NCI-H526 (cell line): ENCODE measurements at regions not wholly inside any gene's neighbourhood (a gene's known extent, or its start where the extent isn't known, plus 50 kb on each side); places are given as distances from the start of the nearest gene placed in this dataset.

Experiments
- DNase-seq, 2 experiments: peaks; one replicate each; lab custom pipeline; 2025; lab: John Stamatoyannopoulos, UW

DNA sequence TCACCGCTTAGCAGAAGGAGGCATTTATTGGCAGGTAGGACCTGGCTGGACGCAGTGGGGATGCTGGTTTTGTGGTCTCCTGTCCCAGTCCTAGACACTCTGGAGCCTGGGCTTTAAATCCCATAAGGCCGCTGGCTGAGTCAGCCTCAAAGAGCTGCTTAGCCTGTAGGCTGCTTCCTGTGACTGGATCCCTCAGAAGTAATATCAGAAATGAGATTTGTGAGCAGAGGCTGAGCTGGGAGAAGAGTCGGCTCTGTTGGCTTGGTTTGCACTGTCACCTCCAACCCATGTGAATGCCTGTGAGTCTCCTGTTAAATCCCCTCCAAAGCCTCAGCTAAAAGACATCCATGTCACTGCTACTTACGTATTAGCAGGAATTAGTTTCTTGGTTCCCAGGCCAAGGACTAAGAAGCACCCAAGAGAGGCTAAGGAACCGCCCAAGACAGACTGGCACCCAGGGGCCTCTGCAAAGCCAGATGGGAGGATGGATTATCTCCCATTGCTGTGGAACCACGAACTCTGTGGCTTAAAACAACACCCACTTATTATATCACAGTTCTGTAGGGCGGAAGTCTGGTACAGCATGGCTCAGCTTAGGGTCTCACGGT, 289.4 kb downstream of the CDC5L start:
- DNase-seq: no peak

DNA sequence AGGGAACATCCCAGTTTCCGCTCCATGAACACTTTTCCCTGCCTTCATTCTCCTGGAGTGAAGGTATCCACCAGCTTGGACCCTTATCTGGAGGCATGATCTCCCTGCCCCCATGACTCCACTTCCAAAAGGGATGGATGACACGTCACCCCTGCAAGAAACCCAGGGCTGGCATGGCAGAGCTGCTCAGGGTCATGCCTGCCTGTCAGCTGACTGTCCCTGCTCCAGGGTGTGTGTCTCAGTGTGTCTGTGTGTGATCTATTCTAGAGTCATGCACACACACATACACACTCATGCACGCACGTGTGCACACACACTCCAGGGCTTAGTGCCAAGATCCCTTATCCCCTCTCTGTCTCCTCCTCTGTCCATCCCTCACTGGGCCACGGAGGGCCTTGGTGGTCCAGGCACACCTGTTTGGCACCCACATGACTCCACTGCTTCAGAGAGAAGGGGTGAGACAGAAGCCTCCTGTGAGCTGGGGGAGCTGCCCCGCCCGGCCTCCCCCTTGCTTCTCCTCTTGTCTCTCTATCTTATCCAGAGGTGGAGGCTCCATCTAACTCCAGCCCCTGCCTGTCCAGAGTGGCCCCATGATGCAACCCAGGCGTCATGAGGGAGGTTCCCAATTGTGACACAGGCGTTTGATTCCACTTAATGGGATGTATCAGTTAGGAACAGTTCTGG, 290.9 kb downstream of the CDC5L start:
- DNase-seq: no peak

DNA sequence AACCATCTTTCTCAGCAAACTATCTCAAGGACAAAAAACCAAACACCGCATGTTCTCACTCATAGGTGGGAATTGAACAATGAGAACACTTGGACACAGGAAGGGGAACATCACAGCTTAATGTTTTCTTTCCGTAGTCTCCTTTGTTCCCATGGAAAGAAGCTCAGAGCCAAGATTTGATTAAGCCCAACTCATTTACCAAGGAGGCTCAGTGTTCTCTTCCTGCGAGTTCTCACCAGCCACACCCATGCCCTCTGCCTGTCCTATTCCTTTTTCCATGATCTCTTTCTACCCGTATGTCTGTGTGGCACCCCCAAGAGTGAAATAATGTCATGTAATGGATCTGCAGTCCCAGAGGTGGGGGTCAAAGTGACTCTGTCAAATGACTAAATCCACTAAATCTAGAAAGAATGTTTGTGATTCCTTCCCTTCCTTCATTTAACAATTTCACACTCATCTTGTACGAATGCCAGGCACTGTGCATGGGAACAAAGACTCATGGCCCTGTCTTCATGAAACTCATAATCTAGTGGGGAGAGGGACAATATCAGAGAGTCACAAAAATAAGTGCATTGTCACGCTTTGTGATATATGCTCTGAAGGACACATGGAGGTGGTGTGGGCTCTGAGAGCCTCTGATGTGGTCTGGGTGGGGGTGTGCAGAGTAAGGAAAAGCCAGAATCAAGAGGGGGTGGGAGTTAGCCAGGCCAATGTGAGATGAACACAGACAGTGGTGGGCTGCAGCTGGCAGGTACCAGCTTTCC, 292.1 kb downstream of the CDC5L start:
- no peak for DNase-seq

DNA sequence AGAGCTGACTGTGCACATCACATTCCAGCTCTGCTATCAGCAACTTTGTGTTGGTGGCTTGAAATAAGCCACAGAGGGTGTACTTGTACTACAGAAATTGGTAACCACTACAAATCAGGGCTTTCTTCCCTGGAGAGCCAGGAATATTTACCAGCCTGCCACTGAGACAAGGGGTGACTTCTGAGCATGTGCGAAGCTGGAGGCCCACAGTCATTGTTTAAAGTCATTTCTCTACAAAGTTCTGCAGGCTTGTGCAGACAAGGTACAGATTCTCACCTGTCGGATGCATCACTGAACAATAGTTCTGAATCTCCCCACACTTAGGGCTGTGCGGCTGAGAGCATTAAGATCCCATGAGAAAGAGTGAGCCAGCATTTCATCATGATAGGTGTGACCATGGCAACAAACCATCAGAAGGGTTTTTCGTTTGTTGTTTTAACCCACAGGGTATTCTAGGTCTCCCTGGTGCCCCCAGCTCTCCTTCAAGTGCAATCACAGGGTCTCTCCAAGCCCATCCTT, 292.8 kb downstream of the CDC5L start:
- no peak for DNase-seq

DNA sequence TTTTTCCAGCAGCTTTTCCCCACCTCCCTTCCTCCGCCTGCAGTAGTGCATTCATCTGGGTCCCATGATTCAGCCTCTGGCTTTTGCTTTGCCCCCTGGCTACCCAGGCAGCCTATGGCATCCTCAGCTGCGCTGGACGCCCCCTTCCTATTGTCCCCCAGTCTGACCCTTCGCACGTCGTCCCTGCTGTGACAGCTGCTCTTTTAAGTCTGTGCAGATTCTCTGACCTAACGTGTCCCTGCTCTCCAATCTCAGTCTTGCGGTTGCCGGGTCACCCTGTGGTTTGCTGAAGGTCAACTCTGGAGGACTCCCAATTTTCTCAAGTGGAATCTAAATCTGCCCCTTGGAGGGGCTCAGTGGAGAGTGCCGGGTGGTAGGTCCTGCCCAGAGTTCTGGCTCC, 294.3 kb downstream of the CDC5L start:
- DNase-seq: no peak

DNA sequence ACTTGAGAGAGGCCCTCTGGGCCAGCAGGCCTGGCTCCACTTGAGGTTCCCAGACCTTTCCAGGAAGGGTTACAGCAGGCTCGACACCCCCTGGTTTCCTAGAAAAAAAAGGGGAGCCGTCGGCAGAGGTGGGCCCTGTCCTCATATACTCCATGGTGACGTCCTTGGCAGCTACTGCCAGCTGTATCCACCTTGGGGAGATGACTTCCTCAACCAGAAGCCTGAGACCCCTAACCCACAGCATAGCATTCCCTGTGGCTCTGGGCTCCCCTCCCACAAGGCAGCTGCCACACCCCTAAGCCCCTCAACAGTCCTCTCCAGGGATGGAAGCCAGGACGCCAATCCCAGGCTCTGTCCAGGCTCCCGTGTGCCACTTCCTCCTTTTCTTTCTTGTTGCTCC, 294.8 kb downstream of the CDC5L start:
- DNase-seq: no peak

DNA sequence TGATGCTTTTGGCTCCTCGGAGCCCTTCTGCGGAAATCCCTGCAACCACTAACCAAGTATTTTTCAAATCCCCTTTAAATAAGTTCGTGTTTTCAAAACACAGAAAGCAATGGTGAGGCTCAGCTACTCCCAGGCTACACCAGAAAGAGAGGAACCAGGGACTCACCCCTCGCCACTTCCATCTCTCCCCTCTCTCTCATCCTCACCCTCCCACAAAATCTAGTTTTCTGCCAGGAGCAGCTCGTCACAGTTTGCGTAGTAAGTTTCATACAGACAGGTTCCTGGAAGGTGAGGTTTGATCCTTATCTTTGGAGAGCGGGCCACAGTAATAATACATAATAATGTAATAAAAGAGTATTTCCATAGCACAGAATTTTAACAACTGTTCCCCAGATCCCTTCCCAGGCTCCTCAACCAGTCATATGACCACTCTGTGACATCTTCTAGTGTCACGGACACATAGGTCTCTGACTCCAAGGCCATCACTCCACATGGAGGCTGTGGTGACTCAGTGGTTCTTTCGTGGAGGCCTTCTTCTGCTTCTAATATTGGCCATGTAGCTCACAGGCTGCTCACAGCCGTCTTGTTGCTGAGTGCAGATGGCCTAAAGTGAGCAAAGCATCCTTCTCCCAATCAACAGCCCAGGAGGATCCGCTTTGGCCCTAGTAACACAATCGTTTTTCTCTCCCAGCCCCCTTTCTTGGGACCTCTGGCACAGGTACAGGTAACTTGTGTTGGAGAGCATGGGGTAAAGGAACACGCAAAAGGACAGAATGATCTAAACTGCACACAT, 295.7 kb downstream of the CDC5L start:
- DNase-seq: no peak

DNA sequence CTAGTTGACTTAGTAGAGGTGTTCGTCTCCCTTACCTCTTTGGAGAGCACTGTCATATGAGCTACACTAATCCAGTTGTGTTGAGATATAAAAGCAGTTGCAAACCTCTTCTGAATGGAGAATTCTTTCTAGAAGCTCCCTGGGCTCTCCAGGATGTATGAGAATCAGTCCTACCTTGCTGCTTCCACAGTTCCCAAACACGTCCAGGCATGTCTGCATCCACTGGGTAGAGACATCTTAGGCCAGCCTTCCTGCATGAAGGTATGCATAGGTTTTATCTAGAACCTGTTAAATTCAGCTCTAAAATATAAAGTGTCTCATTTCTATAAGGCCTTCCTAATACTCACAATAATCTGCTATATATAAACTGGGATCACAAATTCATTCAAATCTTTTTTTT, 297.7 kb downstream of the CDC5L start:
- DNase-seq: no peak

DNA sequence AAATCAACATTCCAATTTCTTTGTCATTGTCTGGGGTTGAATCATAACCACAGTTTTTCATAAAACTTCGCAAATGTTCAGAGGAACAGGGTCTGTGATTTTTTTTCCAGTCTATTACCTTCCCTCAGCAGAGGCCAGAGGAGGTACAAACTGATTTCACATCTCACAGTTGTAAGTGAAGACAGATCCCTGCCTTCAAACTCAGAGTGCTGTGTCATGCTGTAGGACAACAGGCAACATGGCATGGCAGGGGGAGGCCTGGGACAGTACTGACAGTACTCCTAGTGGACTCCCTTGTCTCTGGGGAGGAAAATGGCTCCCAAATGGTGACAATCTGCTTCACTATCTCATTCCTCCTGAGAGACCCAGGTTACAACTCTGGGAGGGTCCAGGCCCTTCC, 308.6 kb downstream of the CDC5L start:
- no peak for DNase-seq

DNA sequence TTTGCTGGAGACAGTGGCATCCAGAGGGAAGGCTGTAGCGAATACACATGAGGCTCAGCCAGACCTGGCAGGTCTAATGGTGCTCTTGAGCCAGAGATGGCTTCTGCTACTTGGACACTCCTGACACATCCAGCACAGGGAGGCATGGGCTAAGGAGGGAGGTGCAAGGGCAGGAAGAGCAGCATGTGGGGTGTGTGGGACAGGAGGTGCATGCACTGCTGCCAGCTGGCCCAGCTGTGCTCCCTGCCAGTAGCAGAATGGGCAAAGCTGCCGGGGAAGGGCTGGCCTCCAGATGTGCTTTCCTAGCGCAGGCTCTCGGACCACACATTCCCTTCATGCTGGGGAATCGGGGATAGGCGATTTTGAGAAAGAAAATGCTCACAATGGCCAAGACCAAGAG, 309.2 kb downstream of the CDC5L start:
- DNase-seq: no peak

DNA sequence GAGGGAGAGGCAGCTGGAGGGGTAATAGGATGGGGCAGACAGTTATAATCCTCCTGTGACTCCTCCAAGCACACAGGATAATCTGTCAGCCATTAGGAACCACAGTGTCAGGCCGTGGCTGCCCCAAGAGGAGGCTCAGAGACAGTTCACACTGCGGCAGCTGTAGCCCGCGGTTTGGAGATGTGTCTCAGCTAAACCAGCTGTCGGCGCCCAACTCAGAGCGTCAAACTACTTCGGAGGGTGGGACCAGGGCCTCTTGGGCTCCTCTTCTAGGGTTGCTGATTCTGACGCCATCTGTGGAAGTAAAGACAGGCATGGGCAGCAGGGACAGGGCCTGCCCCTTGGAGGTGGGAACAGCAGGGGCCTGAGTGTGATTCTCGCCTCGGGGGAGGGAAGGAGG, 309.8 kb downstream of the CDC5L start:
- DNase-seq: no peak

DNA sequence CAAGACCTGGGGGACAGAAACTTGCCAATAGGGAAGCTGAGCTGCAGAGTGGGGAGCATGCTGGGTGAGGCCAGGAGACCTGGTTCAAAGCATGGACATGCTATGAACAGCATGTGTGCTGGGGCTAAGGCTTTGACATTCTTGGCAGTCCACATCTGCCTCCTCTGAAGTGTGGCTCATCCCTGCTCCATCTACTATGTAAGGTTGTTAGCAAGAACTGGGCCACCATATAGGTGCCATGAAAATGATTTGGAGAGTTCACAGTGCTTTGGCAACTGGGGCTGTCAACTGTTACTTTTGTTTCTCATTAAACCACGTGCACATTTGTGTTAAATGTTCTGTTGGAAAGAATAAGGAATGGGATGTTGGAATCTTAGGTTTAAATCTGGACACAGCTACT, 311.1 kb downstream of the CDC5L start:
- no peak for DNase-seq

DNA sequence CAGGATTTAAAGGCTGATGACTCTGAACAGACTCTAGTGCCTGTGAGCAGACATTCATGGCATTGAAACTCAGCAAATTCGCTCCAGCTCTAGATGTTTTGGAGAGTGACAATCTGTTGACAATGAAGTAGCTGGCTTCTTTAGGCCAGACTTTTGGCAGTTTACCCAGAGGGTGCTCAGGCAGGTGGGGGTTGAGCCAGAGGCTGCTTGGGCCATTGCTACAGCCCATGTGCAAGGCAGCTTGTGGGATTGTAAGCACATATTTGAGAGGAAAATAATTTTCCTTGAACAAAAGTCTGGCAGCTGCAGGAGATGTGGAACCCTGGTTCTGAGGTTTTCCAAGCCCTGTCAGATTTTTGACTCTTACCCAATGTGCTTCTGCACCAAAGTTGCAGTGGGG, 311.6 kb downstream of the CDC5L start:
- no peak for DNase-seq

DNA sequence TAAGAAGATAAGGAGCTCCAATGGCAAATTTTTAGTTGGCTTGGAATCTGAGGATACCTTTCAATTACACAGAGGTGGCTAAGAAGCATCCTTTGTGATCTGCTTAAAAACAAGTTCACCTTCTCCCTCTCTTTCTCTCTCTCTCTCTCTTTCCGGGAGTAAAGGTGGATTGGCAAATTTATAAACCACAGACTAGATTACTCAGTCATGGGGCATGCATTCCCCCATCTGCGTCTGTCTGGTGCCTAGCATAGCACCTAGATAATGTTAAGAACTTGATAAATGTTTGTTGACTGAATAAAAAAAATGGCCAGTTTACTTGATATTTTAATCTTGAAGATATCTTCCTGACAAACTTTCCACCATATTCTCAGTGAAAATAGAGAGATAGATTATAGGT, 312.3 kb downstream of the CDC5L start:
- DNase-seq: no peak

DNA sequence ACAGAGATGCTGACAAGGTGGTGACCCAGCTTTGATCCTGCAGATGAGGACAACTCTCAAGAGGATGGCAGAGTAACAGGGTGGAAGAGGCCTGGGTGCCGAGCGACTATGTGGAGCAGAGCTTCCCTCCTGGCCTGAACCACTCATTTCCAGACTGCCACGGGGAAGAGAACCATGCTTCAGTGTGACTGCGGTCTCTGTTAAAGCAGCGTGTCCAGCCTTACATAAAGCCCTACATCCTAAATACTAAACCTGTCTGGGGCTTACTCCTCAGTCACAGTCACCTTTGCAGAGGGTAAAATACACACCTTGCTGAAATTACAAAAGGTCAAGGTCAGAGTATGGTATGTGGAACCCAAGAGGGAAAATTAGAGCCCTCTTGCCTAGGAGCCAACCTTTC, 312.9 kb downstream of the CDC5L start:
- DNase-seq: no peak

DNA sequence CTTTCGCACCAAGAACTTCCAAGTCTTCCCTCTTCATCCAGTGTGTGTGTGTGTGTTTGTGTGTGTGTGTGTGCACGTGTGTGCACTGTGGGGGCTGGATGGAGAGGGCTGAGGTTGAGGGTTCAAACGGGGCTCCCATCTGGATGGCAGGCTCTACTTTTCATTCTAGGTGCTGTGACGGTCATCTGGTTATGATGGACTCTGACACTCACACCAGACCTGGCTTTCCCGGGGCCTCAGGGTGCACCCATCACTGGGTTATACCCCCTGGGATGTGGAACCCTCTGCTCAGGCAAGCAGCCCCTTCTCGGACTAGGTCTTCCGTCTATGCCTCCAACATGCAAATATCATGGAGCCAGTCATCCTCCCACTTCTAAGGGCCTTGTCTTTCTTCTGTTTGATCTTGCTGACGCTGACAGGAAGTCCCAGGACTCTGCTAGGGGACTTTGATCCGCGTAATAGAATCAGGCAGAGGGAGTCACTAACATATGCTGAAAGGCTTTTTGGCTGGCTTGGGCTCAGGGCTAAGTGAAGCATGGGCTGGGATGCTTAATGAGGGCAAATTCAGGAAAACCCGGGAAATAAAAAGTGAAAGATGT, 313.6 kb downstream of the CDC5L start:
- DNase-seq: no peak

DNA sequence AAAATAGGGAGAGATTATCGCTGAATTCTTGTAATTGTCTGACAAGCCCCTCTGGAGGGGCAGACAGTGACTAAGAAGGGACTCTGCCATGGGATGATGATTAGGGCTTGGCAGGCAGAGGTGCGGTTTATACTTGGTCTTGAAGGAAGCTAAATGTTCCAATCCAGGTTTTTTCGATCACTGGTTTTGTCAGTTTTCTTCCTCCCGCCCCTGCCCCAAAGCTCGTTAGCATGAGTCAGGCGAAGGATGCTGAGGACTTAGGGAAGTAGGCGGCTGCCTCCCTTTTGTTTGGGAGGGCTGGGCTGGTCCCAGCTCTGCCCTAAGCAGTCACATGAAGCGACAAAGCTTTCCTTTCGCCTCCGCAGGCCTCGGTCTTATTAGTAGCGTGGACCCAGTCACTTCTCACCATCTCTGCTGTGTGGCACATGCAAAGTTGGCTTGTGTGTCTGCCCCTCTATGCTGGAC, 314.2 kb downstream of the CDC5L start:
- DNase-seq: no peak

DNA sequence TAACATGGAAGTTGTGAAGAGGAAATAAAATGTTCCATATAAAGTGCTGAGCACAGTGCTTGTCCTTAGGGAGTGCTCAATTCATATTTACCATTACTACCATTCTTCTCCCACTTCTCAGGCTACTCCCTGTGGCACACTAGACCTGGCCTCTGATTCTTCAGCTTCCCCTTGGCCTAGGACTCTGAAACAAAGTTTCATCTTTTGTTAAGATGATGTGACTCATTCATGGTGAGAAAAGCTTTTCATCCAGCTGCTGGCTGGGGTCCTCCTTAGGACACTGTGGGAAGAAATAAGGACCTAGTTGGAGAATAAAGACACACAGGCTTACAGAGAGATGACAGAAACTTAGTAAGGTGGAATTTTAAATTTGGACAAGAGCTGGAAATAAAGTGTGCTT, 314.8 kb downstream of the CDC5L start:
- no peak for DNase-seq

DNA sequence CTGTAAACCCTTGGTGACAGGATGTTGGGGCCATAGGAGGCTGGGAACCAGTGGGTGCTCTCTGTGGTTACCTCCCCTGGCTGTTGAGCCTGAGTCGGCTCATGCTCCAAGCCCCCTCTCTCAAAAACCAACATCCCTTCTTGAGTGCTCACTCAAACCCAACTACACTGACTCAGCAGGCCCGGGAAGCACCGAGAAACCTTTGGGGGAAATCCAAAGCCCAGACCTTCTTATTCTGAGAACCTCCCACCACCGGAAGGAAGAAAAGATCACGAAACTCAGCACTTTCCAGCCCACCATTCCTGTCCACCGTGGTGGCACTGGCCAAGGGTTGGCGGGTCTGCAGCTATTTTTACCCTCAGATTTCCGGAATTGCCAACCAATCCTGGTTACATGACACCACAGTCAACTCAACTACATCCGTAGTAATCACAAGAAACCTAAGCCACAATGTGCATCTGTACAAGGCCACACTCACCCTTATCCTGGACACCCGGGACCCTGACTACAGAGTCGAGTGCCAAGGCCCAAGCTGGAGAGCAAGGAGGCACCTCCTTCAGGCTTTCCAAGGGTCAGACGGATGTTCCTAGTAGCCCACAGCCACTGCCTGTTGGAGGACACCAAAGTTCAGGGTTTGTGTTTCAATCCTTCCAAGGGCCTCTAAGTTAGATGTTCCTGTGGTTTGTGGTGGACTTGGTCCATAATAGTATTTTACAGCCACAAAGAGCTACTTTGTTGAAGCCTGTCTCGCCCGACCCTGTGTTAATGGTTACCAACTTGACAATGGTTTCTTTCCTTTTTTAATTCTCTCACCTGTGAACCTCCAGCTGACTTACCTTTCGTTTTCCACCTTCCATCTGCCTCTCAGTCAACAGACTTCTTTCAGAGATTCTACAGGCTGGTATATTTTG, 317.0 kb downstream of the CDC5L start:
- DNase-seq: no peak

DNA sequence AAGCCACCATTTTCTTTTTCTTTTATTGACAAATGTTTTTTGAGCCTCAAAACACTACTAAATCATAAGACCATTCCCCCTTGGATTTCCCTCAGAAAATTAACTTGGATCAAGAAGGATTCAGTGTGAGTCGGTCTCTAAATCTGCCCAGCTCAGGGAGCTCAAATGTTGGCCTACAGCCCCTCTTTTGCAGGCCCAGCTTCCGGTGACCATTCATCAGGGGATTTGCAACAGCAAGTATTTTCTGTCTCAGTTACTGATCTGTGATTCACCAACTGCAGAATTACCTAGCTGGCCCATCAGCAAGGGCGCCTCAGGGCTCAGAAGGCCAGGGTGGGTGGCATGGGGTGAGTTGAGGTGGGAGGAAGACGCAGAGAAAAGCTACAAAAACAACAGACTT, 318.1 kb downstream of the CDC5L start:
- no peak for DNase-seq

DNA sequence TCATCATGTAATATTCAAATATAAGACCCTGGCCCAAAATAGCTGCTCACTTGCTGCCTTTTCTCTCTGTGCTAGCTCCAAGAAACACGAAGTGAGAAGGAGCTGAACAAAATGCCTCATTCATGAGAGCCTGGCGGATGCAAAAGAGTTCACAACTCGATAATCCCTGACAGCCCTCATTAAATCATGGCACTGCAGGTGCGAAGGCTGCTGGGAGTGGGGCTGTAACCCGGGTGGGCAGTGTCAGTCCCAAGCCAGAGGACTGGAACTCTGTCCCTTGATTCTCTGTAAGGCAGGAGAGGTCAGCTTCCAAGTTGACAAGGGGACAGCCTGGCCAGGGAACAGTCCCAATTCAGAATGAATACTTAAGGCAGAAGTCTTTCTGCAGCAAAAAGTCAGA, 318.5 kb downstream of the CDC5L start:
- peak in 1 of 2 experiments; percentile 21 for DNase-seq
